ENCODE measurements at regions not wholly inside any gene's neighbourhood (a gene's known extent, or its start where the extent isn't known, plus 50 kb on each side); places are given as distances from the start of the nearest gene placed in this dataset.
A peak's percentile ranks its signal among the peaks of the same experiment; 100 is the strongest.
"Not testable (repeated sequence)": the region's sequence is repeated elsewhere in the genome, so short reads cannot be mapped to it uniquely, and the experiment has no call there.

- peaks cover 0 to 25% (median 4%) of the 10 kb centered on the region in 4 donors for H3K4me1 ChIP-seq
- no peaks in the 10 kb centered on the region for H3K36me3 ChIP-seq
- no peaks in the 10 kb centered on the region for H3K9me3 ChIP-seq
- no peak for DNase-seq
- no peaks in the 10 kb centered on the region for H3K27me3 ChIP-seq
- WGBS, 5 donors: 71 to 100% (median 81%) methylated on average over 1 of the region's 1 CpG
- TF ChIP-seq EP300 (IDR thresholded peaks at IDR 0.05): no peak
- no peak for TF ChIP-seq POLR2AphosphoS5 (IDR thresholded peaks at IDR 0.05)
- no peak for TF ChIP-seq POLR2A (IDR thresholded peaks at IDR 0.05)
- no peak for TF ChIP-seq CTCF (IDR thresholded peaks at IDR 0.05)
- intact Hi-C loops (cut with DNase I; ENCODE audit: low total_unique reads): no loop called here
- no peak overlapping the region for H3K4me3 ChIP-seq
- no peak overlapping the region for H3K27ac ChIP-seq
Measured at GRCh38 chr7:91568138-91568537, 303.9 kb downstream of the FZD1 start.

GRCh38 chr7:91569728-91570457, 305.7 kb downstream of the FZD1 start:
- intact Hi-C loops (cut with DNase I; ENCODE audit: low total_unique reads): no loop called here
- 95 to 100% (median 100%) methylated on average over 1 of the region's 1 CpG for WGBS, 5 donors
- H3K36me3 ChIP-seq: no peaks in the 10 kb centered on the region
- H3K27me3 ChIP-seq: no peaks in the 10 kb centered on the region
- H3K27ac ChIP-seq: no peak overlapping the region
- H3K9me3 ChIP-seq: no peaks in the 10 kb centered on the region
- no peak for TF ChIP-seq EP300 (IDR thresholded peaks at IDR 0.05)
- TF ChIP-seq POLR2AphosphoS5 (IDR thresholded peaks at IDR 0.05): no peak
- TF ChIP-seq POLR2A (IDR thresholded peaks at IDR 0.05): no peak
- no peak for TF ChIP-seq CTCF (IDR thresholded peaks at IDR 0.05)
- no peak overlapping the region for H3K4me3 ChIP-seq
- peak in 1 of 2 donors; percentile 69 for DNase-seq
- peaks cover 0 to 25% (median 4%) of the 10 kb centered on the region in 4 donors for H3K4me1 ChIP-seq

- Histone ChIP-seq H3K4me1 (peaks cover 0 to 21% (median 3%) of the 10 kb centered on the region in 4 donors), H3K27me3 (no peaks in the 10 kb centered on the region), H3K27ac (no peak overlapping the region), H3K36me3 (no peaks in the 10 kb centered on the region), H3K4me3 (no peak overlapping the region), H3K9me3 (no peaks in the 10 kb centered on the region)
- TF ChIP-seq EP300 (IDR thresholded peaks at IDR 0.05) (no peak), POLR2AphosphoS5 (IDR thresholded peaks at IDR 0.05) (no peak), CTCF (IDR thresholded peaks at IDR 0.05) (no peak), POLR2A (IDR thresholded peaks at IDR 0.05) (no peak)
- intact Hi-C loops (cut with DNase I; ENCODE audit: low total_unique reads): no loop called here
- DNase-seq: peak in 1 of 2 donors; percentile 47
Measured at GRCh38 chr7:91570560-91570959, 306.3 kb downstream of the FZD1 start.

GRCh38 chr7:91571601-91572000, 307.4 kb downstream of the FZD1 start:
- Histone ChIP-seq H3K4me3 (no peak overlapping the region), H3K9me3 (no peaks in the 10 kb centered on the region), H3K27me3 (no peaks in the 10 kb centered on the region), H3K4me1 (peaks cover 0 to 10% (median 0%) of the 10 kb centered on the region in 4 donors), H3K27ac (no peak overlapping the region), H3K36me3 (no peaks in the 10 kb centered on the region)
- DNase-seq: no peak
- 88 to 100% (median 96%) methylated on average over 1 of the region's 1 CpG for WGBS, 5 donors
- no peak for TF ChIP-seq POLR2AphosphoS5 (IDR thresholded peaks at IDR 0.05)
- intact Hi-C loops (cut with DNase I; ENCODE audit: low total_unique reads): no loop called here

- TF ChIP-seq EP300 (IDR thresholded peaks at IDR 0.05): no peak
- no peak for TF ChIP-seq POLR2A (IDR thresholded peaks at IDR 0.05)
- no peak for TF ChIP-seq POLR2AphosphoS5 (IDR thresholded peaks at IDR 0.05)
- no peak for TF ChIP-seq CTCF (IDR thresholded peaks at IDR 0.05)
- H3K9me3 ChIP-seq: no peaks in the 10 kb centered on the region
- H3K4me3 ChIP-seq: no peak overlapping the region
- intact Hi-C loops (cut with DNase I; ENCODE audit: low total_unique reads): no loop called here
- H3K36me3 ChIP-seq: no peaks in the 10 kb centered on the region
- H3K27me3 ChIP-seq: no peaks in the 10 kb centered on the region
- peaks cover 0 to 5% (median 0%) of the 10 kb centered on the region in 4 donors for H3K4me1 ChIP-seq
- no peak for DNase-seq
- H3K27ac ChIP-seq: no peak overlapping the region
- 75 to 91% (median 79%) methylated on average over 1 of the region's 1 CpG for WGBS, 5 donors
Measured at GRCh38 chr7:91573405-91573804, 307.1 kb downstream of the MTERF1 start.

- intact Hi-C loops (cut with DNase I; ENCODE audit: low total_unique reads); H3K4me1 ChIP-seq; H3K9me3 ChIP-seq; H3K27me3 ChIP-seq; H3K27ac ChIP-seq; DNase-seq; H3K4me3 ChIP-seq; H3K36me3 ChIP-seq: not testable (repeated sequence)
- 86 to 94% (median 90%) methylated on average over 2 of the region's 2 CpGs for WGBS, 5 donors
Measured at GRCh38 chr7:91576459-91576858, 304.0 kb downstream of the MTERF1 start.

Measured in stomach (tissue), 8 donors.